Ovary (tissue), 7 donors: ENCODE measurements at regions not wholly inside any gene's neighbourhood (a gene's known extent, or its start where the extent isn't known, plus 50 kb on each side); places are given as distances from the start of the nearest gene placed in this dataset.

Experiments used
- DNase-seq, 5 donors: peaks; one replicate each; pipeline ENCODE4 v3.0.0-alpha.2; 2019 to 2020
- H3K27ac ChIP-seq, 2 donors: fragments of 200-600 bp; one replicate each; pipeline versions ENCODE4 v1.5.1 to v1.8.0; 2019 to 2022
- H3K27me3 ChIP-seq: fragments of 200-600 bp; one replicate; pipeline ENCODE4 v1.8.0; 2022
- H3K36me3 ChIP-seq: fragments of 200-600 bp; sonication (generic); one replicate; pipeline ENCODE4 v1.5.1; 2019
- H3K4me1 ChIP-seq: one replicate; pipeline ENCODE4 v1.8.1; 2013; ENCODE audit warnings: mild to moderate bottlenecking, moderate library complexity; ENCODE audit not compliant: insufficient read depth
- H3K4me3 ChIP-seq: fragments of 200-600 bp; sonication (generic); one replicate; pipeline ENCODE4 v1.5.1; 2017
- H3K9me3 ChIP-seq, 2 donors: fragments of 200-600 bp in 1 of 2; sonication (generic) in 1 of 2; one replicate each; pipeline versions ENCODE4 v1.5.1 to v1.8.1; 2013 to 2019; ENCODE audit warnings: mild to moderate bottlenecking in 1 of 2, moderate library complexity in 1 of 2
- CTCF ChIP-seq, 3 donors: fragments of 450-650 bp in 2 of 3; fragments of 200-600 bp in 1 of 3; IDR thresholded peaks; one replicate each; pipeline versions ENCODE4 v1.5.1 to v1.8.0; 2016 to 2022; ENCODE audit warnings: antibody characterized with exemption in 3 of 3, mild to moderate bottlenecking in 1 of 3
- EP300 ChIP-seq: sonication (generic); formaldehyde crosslinking; IDR thresholded peaks from one replicate; pipeline ENCODE4 v1.6.1; 2017; ENCODE audit warnings: antibody characterized with exemption
- POLR2A ChIP-seq: fragments of 450-650 bp; IDR thresholded peaks from one replicate; pipeline ENCODE4 v1.6.1; 2017; ENCODE audit warnings: antibody characterized with exemption, mild to moderate bottlenecking, moderate library complexity
- WGBS, 3 donors: extraction: QIAGEN DNeasy Blood & Tissue Kit in 1 of 3; methylation state at CpG; one replicate each; pipeline versions ENCODE4 v1.1.5 to v1.1.7; 2013 to 2017; 5-methylcytosine and 5-hydroxymethylcytosine counted together
- intact Hi-C, 4 donors: fragments of 100-400 bp; cut with DNase I; formaldehyde crosslinking; loops; one replicate each; pipeline versions ENCODE4 v1.11.0 to v1.15.1; 2022 to 2023
- donor health status: DM: no; HTN: no; CAD: no; lungs with moderate emphysema.
- donor health status: DM: no; HTN: no; CAD: no.
- donor health status: Bipolar disorder and iron deficiency.
- donor health status: DM: no; HTN: no; CAD: no.
- donor health status: DM: yes; HTN: yes; CAD: no.

- TF ChIP-seq EP300: no peak
- no peak for TF ChIP-seq CTCF (IDR thresholded peaks at IDR 0.05)
- TF ChIP-seq POLR2A: no peak
- no peak overlapping the region for H3K4me3 ChIP-seq
- 80 to 83% (median 81%) methylated on average over 16 of the region's 16 CpGs for WGBS, 3 donors
- H3K36me3 ChIP-seq: no peaks in the 10 kb centered on the region
- H3K4me1 ChIP-seq: no peaks in the 10 kb centered on the region
- no peak for DNase-seq
- no peaks in the 10 kb centered on the region for H3K9me3 ChIP-seq
- H3K27me3 ChIP-seq: no peaks in the 10 kb centered on the region
- no peak overlapping the region for H3K27ac ChIP-seq
- intact Hi-C loops: no loop called here
These were observed 183.7 kb upstream of the PMEPA1 start for GRCh38 chr20:57893366-57893999.

GRCh38 chr20:57892471-57892870 lies 182.7 kb upstream of the PMEPA1 start:
- Histone ChIP-seq H3K27me3 (no peaks in the 10 kb centered on the region), H3K4me3 (no peak overlapping the region), H3K9me3 (no peaks in the 10 kb centered on the region), H3K27ac (no peak overlapping the region), H3K4me1 (no peaks in the 10 kb centered on the region), H3K36me3 (no peaks in the 10 kb centered on the region)
- DNase-seq: no peak
- TF ChIP-seq EP300: no peak
- no peak for TF ChIP-seq CTCF (IDR thresholded peaks at IDR 0.05)
- no peak for TF ChIP-seq POLR2A
- WGBS, 3 donors: 90 to 95% (median 91%) methylated on average over 10 of the region's 10 CpGs
- intact Hi-C loops: no loop called here

GRCh38 chr20:57891014-57891413 lies 181.2 kb upstream of the PMEPA1 start:
- H3K27ac ChIP-seq: no peak overlapping the region
- H3K9me3 ChIP-seq: no peaks in the 10 kb centered on the region
- H3K36me3 ChIP-seq: no peaks in the 10 kb centered on the region
- no peak for DNase-seq
- no peaks in the 10 kb centered on the region for H3K27me3 ChIP-seq
- no peak overlapping the region for H3K4me3 ChIP-seq
- intact Hi-C loops: no loop called here
- WGBS, 3 donors: 65 to 74% (median 72%) methylated on average over 5 of the region's 5 CpGs
- no peak for TF ChIP-seq EP300
- TF ChIP-seq CTCF (IDR thresholded peaks at IDR 0.05): no peak
- no peak for TF ChIP-seq POLR2A
- H3K4me1 ChIP-seq: no peaks in the 10 kb centered on the region

- intact Hi-C loops: no loop called here
- no peak for DNase-seq
- H3K4me1 ChIP-seq: no peaks in the 10 kb centered on the region
- TF ChIP-seq CTCF (IDR thresholded peaks at IDR 0.05) (no peak), EP300 (no peak), POLR2A (no peak)
- H3K27me3 ChIP-seq: no peaks in the 10 kb centered on the region
- H3K4me3 ChIP-seq: no peak overlapping the region
- WGBS, 3 donors: 68 to 80% (median 80%) methylated on average over 12 of the region's 12 CpGs
- H3K27ac ChIP-seq: no peak overlapping the region
- no peaks in the 10 kb centered on the region for H3K9me3 ChIP-seq
- H3K36me3 ChIP-seq: no peaks in the 10 kb centered on the region
These were observed 180.5 kb upstream of the PMEPA1 start for GRCh38 chr20:57890202-57890800.
